Uterus (tissue), 3 donors: ENCODE measurements at regions not wholly inside any gene's neighbourhood (a gene's known extent, or its start where the extent isn't known, plus 50 kb on each side); places are given as distances from the start of the nearest gene placed in this dataset.
A peak's percentile ranks its signal among the peaks of the same experiment; 100 is the strongest.

Experiments
- DNase-seq, 2 donors: peaks; one replicate each; pipeline ENCODE4 v3.0.0-alpha.2; 2019 to 2020
- H3K27ac ChIP-seq, 2 donors: fragments of 200-600 bp; sonication (generic); 1 replicate in 1 of 2; 2 replicates in 1 of 2; pipeline ENCODE4 v1.5.1; 2016 to 2018
- H3K27me3 ChIP-seq, 2 donors: fragments of 200-600 bp; sonication (generic); one replicate each; pipeline ENCODE4 v1.5.1; 2018 to 2019; ENCODE audit warnings: control low read depth in 1 of 2
- H3K36me3 ChIP-seq, 2 donors: fragments of 200-600 bp; sonication (generic); one replicate each; pipeline ENCODE4 v1.5.1; 2019; ENCODE audit warnings: control low read depth in 1 of 2
- H3K4me1 ChIP-seq, 2 donors: fragments of 200-600 bp; sonication (generic); one replicate each; pipeline ENCODE4 v1.5.1; 2018 to 2019; ENCODE audit warnings: control low read depth in 1 of 2
- H3K4me3 ChIP-seq, 2 donors: fragments of 200-600 bp; sonication (generic); 1 replicate in 1 of 2; 2 replicates in 1 of 2; pipeline ENCODE4 v1.5.1; 2018 to 2019; ENCODE audit warnings: mild to moderate bottlenecking in 1 of 2
- H3K9me3 ChIP-seq, 2 donors: fragments of 200-600 bp; sonication (generic); one replicate each; pipeline ENCODE4 v1.5.1; 2019; ENCODE audit warnings: control low read depth in 1 of 2
- POLR2A ChIP-seq, 2 donors: fragments of 450-650 bp; IDR thresholded peaks; one replicate each; pipeline ENCODE4 v1.6.1; 2016; ENCODE audit warnings: antibody characterized with exemption in 2 of 2, mild to moderate bottlenecking in 1 of 2, moderate library complexity in 1 of 2
- intact Hi-C: fragments of 100-400 bp; cut with DNase I; formaldehyde crosslinking; loops from one replicate; pipeline ENCODE4 v1.15.1; 2023; ENCODE audit warnings: low total_unique reads
- TF ChIP-seq, protein P1 (sequence below), 4 experiments: fragments of 200-600 bp in 2 of 4; fragments of 450-650 bp in 2 of 4; sonication (generic) in 2 of 4; IDR thresholded peaks; one replicate each; pipeline ENCODE4 v1.5.1; 2016 to 2019; ENCODE audit warnings: antibody characterized with exemption in 4 of 4, mild to moderate bottlenecking in 2 of 4, moderate library complexity in 1 of 4
- donor health status: DM: yes; HTN: yes; CAD: no.

DNA sequence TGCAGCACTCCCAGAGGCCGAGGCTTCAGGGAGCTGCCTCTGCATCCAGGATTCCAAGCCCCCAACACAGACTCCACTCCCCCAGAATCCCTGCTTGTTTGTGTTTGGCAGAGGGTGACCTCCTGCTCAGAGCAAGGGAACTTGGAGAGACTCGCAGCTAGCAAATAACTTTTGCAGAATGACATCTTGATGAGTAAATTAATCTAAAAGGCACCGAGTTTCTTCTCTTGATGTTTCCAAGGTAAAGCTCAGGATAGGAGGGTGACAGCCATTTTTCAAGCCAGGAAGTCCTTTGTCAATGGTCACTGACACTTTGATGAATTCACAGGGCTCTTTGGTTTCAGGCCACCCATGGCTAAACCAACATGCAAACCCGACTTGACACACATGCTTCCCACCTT is 523.0 kb downstream of the NTRK3 start:
- TF ChIP-seq, protein P1, sequence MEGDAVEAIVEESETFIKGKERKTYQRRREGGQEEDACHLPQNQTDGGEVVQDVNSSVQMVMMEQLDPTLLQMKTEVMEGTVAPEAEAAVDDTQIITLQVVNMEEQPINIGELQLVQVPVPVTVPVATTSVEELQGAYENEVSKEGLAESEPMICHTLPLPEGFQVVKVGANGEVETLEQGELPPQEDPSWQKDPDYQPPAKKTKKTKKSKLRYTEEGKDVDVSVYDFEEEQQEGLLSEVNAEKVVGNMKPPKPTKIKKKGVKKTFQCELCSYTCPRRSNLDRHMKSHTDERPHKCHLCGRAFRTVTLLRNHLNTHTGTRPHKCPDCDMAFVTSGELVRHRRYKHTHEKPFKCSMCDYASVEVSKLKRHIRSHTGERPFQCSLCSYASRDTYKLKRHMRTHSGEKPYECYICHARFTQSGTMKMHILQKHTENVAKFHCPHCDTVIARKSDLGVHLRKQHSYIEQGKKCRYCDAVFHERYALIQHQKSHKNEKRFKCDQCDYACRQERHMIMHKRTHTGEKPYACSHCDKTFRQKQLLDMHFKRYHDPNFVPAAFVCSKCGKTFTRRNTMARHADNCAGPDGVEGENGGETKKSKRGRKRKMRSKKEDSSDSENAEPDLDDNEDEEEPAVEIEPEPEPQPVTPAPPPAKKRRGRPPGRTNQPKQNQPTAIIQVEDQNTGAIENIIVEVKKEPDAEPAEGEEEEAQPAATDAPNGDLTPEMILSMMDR (IDR thresholded peaks at IDR 0.05): no peak
- no peak for TF ChIP-seq POLR2A (IDR thresholded peaks at IDR 0.05)
- Histone ChIP-seq H3K27ac (peak overlapping the region; percentile 14 to 53), H3K4me1 (no peaks in the 10 kb centered on the region), H3K36me3 (no peaks in the 10 kb centered on the region), H3K27me3 (no peaks in the 10 kb centered on the region), H3K9me3 (no peaks in the 10 kb centered on the region), H3K4me3 (no peak overlapping the region)
- DNase-seq: no peak
- intact Hi-C loops: no loop called here

DNA sequence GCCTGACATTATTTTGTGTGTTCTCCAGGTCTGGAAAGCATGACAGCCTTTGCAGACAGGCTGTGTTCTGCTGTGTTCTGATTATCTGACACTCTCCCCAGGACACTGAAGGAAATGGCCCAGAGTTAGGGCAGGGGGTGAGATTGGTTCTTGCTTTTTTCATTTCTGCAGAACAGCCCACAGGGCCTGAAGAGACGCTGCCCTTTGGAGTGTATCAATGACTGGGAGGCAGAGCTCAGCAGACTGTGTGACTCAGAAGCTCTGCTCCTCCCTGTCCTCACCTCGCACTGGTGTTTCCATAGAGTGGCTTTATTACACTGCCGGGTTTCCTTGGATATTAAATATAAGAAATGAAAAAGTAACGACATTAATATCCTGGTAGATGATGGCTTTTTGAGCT is 523.6 kb downstream of the NTRK3 start:
- Histone ChIP-seq H3K4me3 (no peak overlapping the region), H3K36me3 (no peaks in the 10 kb centered on the region), H3K4me1 (no peaks in the 10 kb centered on the region), H3K27me3 (no peaks in the 10 kb centered on the region), H3K27ac (peak overlapping the region; percentile 14 to 53), H3K9me3 (no peaks in the 10 kb centered on the region)
- no peak for DNase-seq
- no peak for TF ChIP-seq POLR2A (IDR thresholded peaks at IDR 0.05)
- TF ChIP-seq, protein P1 (IDR thresholded peaks at IDR 0.05): no peak
- intact Hi-C loops: no loop called here

DNA sequence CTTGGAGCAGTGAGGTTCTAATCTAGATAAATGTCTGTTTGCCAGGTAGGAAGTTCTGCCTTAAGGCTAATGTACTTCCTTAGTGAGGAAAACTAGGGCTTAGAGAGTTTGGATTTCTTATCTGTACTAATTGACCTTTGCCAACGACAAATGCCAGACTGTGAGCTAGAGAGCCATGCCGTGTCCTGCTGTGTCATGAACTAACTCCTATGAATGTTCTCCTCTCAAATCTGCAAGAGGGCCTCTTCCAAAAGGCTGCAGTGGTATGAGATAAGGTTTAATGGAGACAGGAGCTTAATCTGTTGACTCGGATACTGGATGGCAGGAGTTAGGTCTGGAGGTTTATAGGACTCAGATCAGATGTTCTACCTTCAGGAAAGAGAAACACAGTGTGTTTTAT is 524.9 kb downstream of the NTRK3 start:
- no peak overlapping the region for H3K4me3 ChIP-seq
- H3K27ac ChIP-seq: no peak overlapping the region
- intact Hi-C loops: no loop called here
- no peaks in the 10 kb centered on the region for H3K36me3 ChIP-seq
- TF ChIP-seq, protein P1 (IDR thresholded peaks at IDR 0.05): no peak
- TF ChIP-seq POLR2A (IDR thresholded peaks at IDR 0.05): no peak
- DNase-seq: no peak
- no peaks in the 10 kb centered on the region for H3K4me1 ChIP-seq
- no peaks in the 10 kb centered on the region for H3K9me3 ChIP-seq
- no peaks in the 10 kb centered on the region for H3K27me3 ChIP-seq

DNA sequence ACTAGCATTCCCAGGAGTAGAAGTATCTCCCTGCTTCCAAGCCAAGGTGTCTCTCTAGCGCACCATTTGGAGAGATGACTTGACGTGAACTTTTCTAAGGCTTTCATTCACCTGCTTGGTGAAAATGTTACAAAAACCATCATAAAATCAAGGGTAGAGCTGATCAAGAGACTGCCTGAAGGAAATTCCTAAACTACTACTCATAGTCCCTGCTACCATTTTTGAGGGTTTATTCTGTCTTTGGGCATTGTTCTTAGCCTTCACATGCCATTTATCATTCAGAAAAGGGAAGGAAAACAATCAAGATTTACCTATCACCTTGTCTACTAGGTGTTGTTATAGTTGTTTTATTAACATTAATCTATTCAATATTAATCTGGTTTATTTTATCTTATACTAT is 525.8 kb downstream of the NTRK3 start:
- no peaks in the 10 kb centered on the region for H3K27me3 ChIP-seq
- intact Hi-C loops: no loop called here
- no peaks in the 10 kb centered on the region for H3K36me3 ChIP-seq
- H3K27ac ChIP-seq: no peak overlapping the region
- TF ChIP-seq, protein P1 (IDR thresholded peaks at IDR 0.05): no peak
- no peak for TF ChIP-seq POLR2A (IDR thresholded peaks at IDR 0.05)
- no peak for DNase-seq
- H3K9me3 ChIP-seq: no peaks in the 10 kb centered on the region
- H3K4me3 ChIP-seq: no peak overlapping the region
- H3K4me1 ChIP-seq: no peaks in the 10 kb centered on the region

DNA sequence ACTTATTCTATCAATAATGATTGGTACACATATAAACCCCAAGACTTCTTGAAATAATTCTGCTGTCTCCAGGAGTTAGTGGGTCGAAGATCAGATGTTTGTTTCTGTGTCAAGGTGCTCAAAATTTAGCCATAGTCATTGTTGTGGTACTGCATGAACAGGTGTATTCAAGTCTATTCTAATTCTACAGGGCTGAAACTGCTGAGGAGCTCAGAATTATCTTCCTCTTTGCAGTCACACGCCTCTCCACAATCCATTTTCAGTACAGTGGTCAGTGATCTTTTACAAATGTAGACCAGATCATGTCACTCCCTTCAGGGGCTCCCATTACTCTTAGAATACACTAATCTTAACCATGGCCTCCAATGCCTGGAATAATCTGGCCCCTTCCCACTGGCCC is 527.5 kb downstream of the NTRK3 start:
- no peak for DNase-seq
- Histone ChIP-seq H3K4me3 (no peak overlapping the region), H3K36me3 (no peaks in the 10 kb centered on the region), H3K4me1 (no peaks in the 10 kb centered on the region), H3K27ac (no peak overlapping the region), H3K9me3 (no peaks in the 10 kb centered on the region), H3K27me3 (no peaks in the 10 kb centered on the region)
- TF ChIP-seq, protein P1 (IDR thresholded peaks at IDR 0.05): no peak
- TF ChIP-seq POLR2A (IDR thresholded peaks at IDR 0.05): no peak
- intact Hi-C loops: no loop called here
